Kasumi-1 (cell line): ENCODE measurements at regions not wholly inside any gene's neighbourhood (a gene's known extent, or its start where the extent isn't known, plus 50 kb on each side); places are given as distances from the start of the nearest gene placed in this dataset.

Experiments
- DNase-seq, 2 experiments: peaks; one replicate each; lab custom pipeline; 2025; lab: John Stamatoyannopoulos, UW

GRCh38 chr10:83165265-83165664, 974.0 kb upstream of the GHITM start:
- no peak for DNase-seq

DNA sequence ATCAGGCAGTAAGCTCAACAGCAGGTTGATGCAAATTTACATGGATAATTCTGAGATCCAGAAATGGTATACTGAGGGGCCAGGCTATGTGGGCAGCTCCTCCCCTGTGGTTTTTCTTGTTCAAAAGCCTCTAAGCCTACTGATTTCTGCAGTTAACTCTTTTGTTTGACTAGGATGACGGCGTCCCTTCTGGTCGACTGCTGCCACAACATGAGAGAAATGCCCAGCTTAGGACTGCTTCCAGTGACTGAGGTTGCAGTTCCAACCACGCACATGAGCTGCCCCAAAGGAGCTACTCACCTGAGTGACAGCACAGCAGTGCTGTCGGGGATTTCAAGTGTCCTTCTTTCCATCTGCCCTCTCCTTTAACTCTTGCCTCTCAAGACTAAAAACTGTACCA, 973.0 kb upstream of the GHITM start:
- DNase-seq: no peak

- no peak for DNase-seq
Measured at GRCh38 chr10:83167081-83167480, 972.2 kb upstream of the GHITM start.

DNA sequence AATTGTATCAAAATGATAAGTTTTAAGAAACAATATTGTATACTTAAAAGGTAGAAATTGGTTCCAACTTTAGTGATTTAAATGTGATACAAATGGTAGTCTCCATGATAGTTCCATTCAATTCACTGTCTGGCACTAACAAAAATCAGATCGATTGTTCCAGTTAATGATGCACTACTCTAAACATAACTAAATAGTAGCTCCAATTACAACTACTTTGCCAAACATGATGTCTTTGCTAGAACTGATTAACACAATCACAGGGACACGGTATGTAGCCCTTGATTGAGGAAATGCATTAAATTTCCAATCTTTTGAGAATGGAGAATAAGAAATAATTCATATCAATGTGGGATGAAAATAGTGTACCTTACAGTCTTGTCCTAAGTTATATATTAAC, 962.4 kb upstream of the GHITM start:
- no peak for DNase-seq

DNA sequence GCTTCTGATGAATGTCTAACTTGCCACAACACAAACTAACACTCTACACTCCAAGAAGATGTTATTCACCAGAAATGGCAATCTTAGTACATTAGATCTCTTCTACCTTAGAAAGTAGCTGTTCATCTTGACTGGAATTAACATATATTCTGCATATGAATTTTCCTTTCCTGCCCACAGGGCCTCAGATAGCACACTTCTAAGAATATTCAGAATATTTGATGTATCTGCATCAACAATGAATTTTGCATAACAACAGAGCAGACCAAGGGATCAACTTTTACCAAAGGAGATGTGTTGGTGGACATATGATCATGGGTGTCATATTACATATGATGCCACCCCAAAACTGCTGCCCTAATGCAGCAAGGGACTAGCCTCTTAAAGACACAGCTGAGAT, 960.8 kb upstream of the GHITM start:
- DNase-seq: no peak

DNA sequence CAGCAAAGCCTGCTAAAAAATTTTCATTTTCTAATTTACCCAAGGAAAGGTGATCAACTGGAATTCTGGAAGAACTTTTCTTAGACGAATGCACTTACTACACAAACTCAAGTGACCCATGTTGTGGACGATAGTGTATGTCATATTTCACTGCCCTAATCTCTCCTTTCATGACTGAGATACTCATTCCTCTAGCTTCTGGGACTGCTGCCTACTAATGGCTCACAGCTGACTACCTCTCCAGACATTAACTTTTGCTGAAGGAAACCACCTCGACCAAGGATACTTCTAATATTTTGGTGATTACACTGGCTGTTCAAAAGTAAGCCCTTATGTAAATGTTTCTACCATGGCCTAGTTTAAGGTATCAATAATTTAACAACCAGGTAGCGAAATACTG, 959.9 kb upstream of the GHITM start:
- DNase-seq: no peak

- DNase-seq: no peak
Measured at GRCh38 chr10:83182076-83182475, 957.2 kb upstream of the GHITM start.

DNA sequence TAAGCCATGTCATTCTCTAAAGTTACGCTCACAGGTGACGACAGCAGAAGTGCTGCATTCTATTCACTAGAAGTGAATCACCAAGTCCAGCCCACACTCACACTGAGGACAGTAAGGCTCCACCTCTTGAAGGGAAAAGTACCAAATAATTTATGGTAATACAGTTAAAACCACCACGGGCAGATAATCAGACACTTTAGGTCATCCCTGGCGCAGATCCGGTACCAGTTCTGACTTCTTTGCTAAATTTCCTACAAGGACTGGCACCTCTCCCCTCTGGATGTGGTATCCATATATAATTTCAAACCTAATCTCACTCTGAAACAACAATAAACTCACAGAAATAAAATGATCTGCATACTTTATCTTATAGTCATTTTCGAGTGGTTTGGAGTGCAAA, 954.7 kb upstream of the GHITM start:
- no peak for DNase-seq

GRCh38 chr10:83190614-83191013, 948.7 kb upstream of the GHITM start:
- DNase-seq: no peak

- DNase-seq: no peak
Measured at GRCh38 chr10:83193026-83193425, 946.3 kb upstream of the GHITM start.

GRCh38 chr10:83195021-83195420, 944.3 kb upstream of the GHITM start:
- no peak for DNase-seq

DNA sequence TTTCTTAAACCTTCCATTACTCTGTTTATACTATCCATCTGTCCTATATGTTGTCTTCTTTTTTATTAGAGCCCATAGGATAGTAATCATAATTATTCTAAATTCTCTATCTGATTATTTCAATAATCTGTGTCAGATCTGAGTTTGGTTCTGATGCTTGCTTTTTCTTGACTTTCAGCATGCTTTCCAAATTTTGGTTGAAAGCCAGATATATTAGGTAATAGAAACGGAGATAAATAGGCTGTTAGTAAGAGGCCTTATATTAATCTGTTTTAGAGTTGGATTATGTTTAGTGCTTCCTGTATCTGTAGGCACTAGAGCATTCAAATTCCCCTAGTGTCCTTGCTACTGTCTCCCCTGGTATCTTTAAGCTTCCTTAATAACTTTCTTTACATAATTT, 939.9 kb upstream of the GHITM start:
- no peak for DNase-seq

DNA sequence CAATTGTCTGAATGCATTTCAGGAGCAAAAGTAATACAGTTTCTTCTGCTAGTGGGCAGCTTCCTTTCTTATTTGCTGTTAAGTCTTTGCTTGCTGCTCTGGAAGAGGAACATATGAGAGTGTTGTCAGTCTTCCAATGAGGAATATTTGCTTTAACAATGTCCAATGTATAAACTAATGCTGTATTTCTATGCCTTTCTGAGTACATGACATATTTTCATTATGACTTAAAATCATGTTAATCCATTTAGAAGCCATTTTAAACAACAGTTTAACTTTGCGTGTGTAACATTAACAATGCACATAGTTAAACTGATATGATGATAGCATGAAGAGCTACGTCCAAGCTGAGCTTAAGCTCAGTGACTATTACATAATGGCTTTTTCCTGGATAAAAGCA, 933.4 kb upstream of the GHITM start:
- DNase-seq: no peak

GRCh38 chr10:83212632-83213334, 926.5 kb upstream of the GHITM start:
- DNase-seq: no peak

DNA sequence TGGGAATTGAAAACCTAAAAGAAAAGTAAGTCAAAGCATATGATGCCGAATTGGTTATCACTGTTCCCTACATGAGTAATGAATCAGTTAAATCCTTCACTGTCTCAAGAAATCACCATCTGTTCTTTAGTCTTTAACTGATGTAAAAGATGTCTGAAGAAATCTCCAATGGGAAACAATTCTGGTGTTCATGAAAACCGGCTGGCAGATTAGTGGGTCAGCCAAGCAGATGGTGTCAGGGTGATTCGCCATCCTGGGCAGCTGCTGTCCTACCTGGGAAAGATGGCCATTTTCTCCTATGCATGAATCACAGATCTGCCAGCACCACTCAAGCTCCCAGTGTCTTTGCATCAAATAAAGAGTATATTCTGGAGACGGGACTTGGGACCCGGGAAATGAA, 925.2 kb upstream of the GHITM start:
- DNase-seq: no peak

GRCh38 chr10:83218205-83218604, 921.1 kb upstream of the GHITM start:
- DNase-seq: no peak

GRCh38 chr10:83222300-83222699, 917.0 kb upstream of the GHITM start:
- no peak for DNase-seq

DNA sequence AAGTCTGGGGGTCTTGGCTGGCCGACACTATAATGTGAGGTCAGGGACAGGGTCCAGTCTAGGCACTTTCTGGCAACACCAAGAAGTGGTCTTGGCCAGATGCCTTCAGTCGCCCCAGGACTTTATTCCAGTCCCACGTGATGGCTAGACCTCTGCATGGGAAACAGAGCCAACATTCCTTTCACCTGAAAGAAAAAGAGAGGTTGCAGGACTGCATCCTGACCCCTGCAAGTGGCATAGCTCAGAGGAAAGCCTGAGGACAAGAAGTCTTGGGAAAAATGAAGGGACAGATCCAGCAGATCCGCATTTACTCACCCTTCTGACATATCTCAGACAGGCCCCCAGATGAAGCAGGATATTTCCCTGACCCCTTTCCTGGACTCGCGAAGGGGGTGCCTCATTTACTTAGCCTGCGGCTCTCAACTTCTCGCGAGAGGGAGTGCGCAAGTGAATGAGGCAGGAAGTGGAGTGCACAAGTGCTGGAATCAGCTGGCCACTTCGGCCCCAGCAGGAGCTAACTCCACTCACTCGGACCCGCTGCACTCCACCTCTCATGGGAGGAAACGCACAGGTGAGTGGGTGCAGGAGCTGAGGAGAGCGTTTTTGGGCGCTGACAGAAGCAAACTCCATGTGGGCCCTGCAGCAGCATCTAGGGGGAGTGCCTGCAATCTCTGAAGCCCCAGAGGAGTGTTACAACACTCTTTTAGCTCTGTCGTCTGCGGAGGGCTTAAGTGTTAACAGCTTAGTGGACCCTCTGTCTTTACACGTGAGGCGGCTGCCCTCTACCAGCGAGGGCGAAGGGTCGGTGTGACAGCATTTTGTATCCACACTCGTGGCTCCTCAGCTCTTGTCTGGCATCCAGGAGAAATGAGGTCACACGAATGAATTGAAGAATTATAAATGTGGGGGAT, 916.2 kb upstream of the GHITM start:
- DNase-seq: no peak

DNA sequence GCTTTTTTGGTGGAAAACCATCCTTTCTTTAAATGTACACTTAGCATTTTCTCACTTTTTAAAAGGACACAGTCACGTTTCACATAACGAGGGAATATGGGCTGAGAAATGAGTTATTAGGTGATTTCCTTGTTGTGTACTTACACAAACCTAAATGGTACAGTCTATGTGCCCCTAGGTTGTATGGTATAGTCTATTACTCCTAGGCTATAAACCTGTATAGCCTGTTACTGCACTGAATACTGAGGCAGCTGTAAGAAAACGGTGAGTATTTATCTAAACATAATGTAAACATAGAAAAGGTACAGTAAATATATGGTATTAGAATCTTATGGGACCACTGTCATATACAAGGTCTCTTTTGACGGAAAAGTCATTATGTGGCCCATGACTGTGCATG, 913.5 kb upstream of the GHITM start:
- no peak for DNase-seq

DNA sequence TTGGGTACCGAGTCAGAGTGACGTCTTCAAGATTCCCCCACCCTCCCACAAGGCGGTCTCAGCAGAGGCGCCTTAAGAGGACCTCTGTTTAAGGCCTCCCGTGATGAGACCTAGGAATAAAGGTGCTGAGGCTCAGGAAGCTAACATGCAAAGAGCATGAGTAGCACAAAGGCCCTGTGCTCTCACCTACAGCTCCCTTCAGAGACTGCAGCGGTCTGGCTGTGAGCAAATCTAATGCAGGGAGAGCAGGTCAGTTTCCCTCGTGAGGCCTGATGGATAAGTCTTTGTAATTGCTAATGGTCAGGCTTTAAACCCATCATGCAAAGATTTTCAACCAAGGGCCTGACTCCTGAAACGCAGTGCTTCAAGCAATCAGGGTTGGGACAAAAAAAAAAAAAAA, 909.3 kb upstream of the GHITM start:
- DNase-seq: no peak

DNA sequence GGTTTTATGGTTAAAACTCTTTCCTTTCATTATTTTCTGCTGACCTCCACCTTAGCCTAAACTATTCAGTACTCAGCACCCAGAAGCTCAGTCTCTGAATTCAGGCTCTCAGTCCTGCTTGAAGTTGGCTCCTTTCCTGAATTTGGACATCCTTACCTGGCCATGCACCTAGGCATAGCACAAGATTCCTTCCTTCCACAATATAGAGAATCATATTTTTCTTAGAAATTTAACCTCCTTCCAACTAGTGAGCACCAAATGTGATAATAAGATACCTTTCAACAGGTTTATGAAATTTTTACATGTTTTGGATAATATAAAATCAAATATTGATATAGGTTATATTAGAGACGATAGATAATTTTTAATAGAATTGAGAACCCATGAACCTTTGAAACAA, 905.6 kb upstream of the GHITM start:
- no peak for DNase-seq

DNA sequence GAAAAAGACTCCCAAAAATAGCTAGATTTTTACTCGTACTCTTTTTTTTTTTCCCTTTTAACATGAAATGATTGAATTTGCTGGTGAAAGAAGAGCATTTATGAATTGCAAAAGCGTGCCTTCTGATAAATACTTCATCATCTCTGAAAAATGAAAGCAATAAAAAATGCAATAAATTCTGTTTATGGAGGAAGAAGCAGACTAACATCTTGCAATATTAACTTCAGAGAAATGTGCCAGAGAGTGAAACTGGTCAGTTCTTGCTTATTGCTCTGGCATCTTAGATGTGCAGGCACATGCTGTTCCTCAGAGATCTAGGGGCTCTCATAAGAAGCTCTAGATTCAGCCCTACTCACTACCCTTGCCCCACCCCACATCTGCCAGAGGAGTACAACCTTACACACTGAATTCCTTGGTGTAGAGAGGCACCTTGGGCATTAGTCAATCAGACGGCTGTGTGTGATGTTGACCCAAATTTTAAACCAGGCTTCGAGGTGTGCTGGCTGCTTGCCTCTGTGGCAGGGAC, 891.1 kb upstream of the GHITM start:
- no peak for DNase-seq

DNA sequence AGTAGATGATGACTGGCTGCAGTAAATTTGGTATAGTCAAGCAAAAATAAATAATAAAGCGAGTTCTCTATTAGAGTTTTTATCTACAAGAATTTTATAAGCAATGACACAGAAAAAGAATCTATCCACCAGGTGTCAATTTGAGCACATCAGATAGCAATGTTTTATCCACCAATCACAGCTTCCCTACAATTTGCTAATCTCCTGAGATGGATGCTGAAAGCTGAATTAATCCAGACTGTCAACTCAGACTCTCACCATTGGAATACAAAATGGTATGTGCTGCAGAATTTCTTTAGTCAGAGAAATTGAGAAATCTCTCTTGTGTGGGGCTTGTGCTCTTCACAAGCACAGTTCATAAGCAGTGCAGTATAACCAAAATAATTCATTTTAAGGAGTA, 888.9 kb upstream of the GHITM start:
- no peak for DNase-seq
